SK-N-MC (cell line): ENCODE measurements at regions not wholly inside any gene's neighbourhood (a gene's known extent, or its start where the extent isn't known, plus 50 kb on each side); places are given as distances from the start of the nearest gene placed in this dataset.
"Not testable (repeated sequence)": the region's sequence is repeated elsewhere in the genome, so short reads cannot be mapped to it uniquely, and the experiment has no call there.

ENCODE experiments used
- EZH2 ChIP-seq: fragments of 200-600 bp; sonication (generic); IDR thresholded peaks from one replicate; pipeline ENCODE4 v1.6.1; 2017; ENCODE audit warnings: antibody characterized with exemption
- POLR2AphosphoS5 ChIP-seq: IDR thresholded peaks from 2 replicates; pipeline ENCODE4 v1.6.1; 2012; ENCODE audit warnings: mild to moderate bottlenecking, low read depth, low read length, borderline replicate concordance

- not testable (repeated sequence) for TF ChIP-seq POLR2AphosphoS5, EZH2
Observed at GRCh38 chr1:112827391-112827790, 112.3 kb upstream of the PPM1J start.
